GM18909 (cell line): ENCODE measurements at regions not wholly inside any gene's neighbourhood (a gene's known extent, or its start where the extent isn't known, plus 50 kb on each side); places are given as distances from the start of the nearest gene placed in this dataset.
A peak's percentile ranks its signal among the peaks of the same experiment; 100 is the strongest.
"Not testable (repeated sequence)": the region's sequence is repeated elsewhere in the genome, so short reads cannot be mapped to it uniquely, and the experiment has no call there.

Source experiments
- ATAC-seq: cut with Tn5 transposase; IDR thresholded peaks from one replicate; pipeline ENCODE4 v1.9.1; 2021; ENCODE audit warnings: mild to moderate bottlenecking; ENCODE audit not compliant: unreplicated experiment, poor library complexity

DNA sequence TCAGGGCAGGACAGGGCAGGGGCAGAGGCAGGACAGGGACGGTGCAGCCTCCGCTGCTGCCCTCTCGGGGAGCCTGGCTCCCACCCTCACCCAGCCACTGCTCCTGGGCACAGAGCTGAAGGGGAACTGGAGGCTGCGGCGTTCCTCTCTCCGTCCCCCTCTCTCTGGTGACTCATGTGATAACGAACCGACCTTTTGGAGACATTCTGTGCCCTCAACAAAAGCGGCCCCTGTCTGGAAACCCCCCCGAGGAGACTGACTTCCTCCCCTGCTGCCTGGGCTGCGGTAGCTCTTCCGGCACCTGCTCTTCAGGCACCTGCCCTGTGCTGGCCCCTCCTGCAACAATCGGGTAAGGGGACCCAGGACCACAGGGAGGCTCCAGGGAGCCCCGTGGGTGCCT lies 5419.6 kb upstream of the TPTE start:
- ATAC-seq, result peak; percentile 60

DNA sequence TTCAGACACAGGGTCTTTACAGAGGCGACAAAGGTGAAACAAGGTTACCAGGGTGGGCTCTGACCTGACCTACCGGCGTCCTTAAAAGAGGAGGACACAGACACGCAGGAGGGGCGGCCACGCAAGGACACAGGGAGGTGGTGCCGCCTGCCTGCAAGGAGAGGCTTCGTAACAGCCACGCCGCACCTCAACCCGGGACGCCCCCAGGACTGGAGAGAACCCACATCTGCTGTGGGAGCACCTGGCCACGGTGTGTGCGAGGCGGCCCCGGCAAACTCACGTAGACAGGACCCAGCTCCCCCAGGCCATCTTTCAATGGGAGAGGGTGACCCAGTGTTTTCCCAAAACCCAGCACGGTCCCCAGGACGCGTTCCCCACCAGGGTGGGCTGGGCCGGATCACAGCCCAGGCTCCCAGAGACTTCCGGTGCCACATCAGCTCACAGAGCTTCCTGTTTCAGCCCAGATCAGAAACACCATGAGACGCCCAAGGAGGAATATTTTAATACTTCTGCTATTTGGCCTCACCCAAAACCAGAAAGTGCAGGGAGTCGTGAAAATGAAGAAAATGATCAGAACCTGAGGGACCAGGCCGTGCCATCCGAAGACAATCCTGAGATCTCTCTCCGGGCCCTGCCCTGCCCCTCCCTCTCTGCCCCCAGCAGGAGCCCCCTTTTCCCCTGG lies 5417.4 kb upstream of the TPTE start:
- ATAC-seq, result not testable (repeated sequence)

DNA sequence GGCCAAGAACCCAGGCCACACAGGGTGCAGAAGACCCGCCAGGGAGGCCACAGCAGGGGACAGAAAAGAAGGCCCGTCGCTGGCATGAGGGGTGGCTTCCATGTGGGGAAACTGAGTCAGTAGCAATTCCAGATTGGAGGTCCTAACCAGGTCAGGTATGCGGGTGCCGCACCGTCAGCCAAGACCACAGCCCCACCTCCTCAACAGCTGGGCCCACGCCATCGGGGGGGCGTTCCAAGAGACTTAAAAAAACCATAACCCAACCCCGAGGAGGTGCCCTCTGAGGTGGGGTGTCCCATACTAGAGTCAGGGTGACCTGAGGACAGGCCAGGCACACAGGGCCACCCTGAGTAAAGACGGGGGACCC lies 5416.8 kb upstream of the TPTE start:
- ATAC-seq, result not testable (repeated sequence)

DNA sequence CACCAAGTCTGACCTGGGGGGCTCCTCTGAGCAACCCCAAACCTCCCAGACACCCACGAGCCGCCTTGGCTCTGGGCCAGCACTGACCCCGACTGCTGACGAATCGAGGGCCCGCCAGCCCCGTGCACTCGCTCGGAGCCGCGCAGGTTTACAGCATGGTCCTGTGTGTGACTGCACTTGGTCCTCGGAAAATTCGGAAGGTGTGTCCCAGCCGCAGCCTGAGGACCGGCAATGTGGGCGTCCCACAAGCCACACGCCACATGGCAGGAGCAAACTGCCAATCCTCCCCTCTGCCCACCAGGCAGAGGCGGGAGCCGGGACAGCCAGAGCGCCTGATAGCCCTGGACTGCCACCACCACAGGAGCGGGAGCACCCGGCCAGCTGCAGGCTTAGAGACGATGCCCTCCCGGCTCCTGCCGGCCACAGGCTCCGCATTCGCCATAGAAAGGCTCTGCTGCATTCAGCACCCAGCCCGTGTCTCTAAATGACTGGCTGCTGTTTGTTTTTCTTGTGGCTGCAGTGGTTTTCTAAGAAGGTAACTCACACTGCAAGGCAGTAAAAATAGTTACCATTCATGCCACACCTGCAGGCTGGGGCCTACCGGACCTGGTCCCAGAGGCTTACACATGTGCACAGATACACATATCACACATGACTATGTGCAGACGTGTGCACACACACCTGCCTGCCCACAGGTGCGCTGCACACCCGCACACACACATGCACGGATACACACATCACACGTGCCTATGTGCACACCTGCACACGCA lies 5415.3 kb upstream of the TPTE start:
- peak; percentile 43 for ATAC-seq

DNA sequence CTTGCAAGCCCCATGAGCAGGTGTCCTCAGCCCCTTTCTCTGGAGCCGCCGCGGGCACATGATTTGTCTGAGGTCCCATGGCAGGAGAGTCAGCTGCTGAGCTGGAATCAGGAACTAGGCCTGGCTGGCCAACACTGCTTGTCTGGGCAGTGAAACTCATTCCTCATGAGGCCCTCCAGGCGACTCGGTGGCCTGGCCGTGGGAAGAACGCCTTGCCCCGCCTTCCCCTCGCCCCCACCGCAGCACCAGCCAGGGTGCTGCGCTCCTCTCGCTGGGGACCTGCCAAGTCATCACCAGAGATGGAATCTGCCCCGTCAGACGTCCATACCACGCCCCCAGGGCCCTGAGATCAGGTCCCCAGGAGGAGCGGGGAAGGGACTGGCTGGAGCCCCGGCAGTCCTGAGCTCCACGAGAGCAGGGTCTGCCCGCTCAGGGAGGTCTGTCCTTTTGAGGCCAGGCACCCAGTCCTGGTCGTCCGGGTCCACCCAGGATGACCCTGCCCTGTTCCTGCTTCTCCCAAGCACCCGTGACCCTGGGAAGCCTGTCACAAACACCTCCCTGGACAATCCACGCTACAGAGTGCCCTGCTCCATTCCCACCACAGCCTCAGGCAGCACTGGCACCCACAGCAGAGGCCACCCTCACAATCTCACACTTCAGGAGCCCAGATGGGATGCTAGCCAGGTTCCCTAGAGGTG lies 5414.5 kb upstream of the TPTE start:
- ATAC-seq, result peak; percentile 31

DNA sequence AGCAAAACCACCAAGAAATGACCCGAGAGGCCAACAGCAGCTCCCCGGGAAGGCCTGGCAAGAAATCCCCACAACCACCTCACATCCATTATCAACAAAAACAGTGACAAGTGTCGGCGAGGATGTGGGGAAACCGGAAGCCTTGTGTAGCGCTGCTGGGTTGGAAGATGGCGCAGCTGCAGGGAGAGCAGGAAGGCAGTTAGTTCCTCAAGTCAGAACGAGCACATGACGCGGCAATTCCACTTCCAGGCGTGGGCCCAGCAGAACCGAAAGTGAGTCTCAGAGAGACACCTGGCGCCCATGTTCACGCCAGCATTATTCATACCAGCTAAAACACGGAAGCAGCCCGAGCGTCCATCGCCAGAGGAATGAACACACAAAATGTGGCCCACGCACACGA lies 5413.7 kb upstream of the TPTE start:
- not testable (repeated sequence) for ATAC-seq

DNA sequence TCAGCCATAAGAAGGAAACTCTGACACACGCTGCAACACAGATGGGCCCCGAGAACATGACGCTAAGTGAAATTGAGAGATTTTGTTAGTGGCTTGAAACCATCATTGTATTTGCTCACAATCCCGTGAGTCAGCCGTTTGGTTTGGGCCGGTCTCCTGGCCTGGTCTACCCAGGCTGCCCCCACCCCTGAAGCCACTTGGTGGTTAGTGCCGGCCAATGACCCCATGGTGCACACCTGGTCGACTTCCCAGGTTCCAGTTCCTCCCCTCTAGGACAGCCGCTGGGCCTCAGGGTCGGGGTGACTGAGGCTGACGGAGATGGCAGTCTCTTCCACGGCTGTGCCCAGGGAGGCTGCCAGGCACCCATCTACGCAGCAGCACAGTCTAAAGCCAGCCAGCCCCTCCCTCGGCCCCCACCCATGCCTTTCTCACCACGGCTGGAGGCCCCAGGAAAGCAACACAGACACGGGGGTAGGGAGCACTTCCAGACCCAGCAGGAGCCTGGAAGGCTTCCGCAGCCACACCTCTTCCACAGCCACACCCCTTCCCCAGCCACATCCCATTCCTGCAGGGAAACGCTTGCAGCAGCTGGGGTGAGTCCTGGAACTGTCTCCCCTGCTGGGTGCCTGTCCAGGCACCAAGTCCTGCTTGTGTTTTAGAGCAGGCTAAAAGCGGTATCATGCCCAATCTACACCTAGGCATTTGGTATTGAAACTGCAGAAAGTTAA lies 5413.2 kb upstream of the TPTE start:
- not testable (repeated sequence) for ATAC-seq

DNA sequence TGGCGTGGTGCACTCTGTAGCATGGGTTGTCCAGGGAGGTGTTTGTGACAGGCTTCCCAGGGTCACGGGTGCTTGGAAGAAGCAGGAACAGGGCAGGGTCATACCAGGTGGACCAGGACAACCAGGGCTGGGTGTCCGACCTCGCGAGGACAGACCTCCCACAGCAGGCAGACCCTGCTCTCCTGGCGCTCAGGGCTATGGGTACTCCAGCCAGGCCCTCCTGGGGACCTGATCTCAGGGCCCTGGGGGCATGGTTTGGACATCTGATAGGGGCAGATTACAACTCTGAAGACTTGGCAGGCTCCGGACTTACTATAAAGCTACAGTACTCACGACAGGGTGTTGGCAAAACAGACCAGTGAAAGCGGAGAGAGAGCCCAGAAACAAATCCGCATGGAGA lies 5410.2 kb upstream of the TPTE start:
- not testable (repeated sequence) for ATAC-seq

DNA sequence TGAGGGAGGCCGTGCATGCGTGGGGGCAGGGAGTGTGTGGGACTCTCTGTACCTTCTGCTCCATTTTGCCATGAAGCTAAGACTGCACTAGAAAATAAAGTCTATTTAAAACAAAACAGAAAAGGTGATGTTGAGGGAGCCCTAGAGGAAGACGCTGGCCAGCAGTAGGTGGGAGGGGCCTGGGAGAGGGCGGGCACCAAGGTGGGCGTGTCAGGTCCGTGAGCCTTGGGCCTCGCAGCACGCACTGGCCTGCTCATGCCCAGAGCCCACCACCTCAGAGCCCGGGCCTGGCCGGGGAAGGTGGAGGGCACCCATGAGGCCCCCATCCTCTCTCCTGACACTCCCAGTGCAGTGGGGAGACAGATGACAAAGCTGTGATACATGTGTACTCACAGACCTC lies 5408.3 kb upstream of the TPTE start:
- not testable (repeated sequence) for ATAC-seq

DNA sequence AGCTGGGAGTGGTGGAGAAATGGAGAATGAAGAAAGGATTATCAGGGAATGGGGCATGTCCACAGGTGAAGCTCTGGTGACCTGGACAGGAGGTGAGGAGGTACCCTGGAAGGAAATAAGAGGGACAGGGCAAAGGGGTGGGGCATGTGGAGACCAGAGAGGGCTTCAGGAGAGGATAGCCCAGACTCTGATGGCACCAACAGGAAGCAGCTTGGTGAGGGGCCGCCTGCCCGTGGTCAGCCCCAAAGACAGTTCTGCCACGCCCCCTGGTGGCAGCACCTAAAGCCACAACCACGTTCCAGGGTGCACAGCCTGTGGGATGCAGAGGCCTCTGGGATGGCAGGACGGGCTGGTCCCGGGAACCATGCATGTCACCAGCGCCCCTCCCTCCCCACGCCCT lies 5406.9 kb upstream of the TPTE start:
- ATAC-seq, result not testable (repeated sequence)

DNA sequence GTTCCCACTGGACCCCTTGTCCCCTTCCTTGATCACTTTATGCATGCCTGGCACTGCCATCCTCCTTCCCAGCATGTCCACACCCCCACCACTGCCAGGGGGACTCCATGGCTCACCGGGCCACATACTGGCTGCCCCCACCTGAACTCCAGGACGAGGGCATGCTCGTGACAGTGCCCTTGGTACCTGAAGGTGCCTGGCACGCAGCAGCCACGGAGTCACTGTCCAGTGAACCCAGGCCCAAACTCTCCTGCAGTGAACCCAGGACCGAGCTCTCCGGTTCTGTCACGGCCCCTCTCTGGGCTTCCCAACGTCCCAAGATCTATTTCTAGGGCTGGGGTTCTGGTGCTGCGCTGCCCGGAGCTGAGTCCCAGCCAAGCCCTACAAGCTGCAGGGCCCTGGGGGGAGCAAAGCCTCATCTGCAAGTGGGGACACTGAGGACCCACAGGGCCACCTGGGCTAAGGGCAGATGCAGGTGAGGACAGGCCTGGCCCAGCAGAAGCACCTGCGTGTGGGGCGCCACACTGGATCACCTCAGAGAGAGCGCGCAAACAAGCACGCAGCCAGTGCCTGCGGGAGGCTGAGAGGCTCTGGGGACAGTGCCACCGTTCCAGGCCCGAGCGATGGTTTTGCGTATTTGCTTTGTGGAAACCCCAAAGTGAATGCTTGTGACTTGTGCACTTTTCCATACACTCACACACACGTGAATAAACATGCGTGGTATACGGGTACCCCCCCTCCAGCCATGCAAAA lies 5406.3 kb upstream of the TPTE start:
- ATAC-seq, result not testable (repeated sequence)

DNA sequence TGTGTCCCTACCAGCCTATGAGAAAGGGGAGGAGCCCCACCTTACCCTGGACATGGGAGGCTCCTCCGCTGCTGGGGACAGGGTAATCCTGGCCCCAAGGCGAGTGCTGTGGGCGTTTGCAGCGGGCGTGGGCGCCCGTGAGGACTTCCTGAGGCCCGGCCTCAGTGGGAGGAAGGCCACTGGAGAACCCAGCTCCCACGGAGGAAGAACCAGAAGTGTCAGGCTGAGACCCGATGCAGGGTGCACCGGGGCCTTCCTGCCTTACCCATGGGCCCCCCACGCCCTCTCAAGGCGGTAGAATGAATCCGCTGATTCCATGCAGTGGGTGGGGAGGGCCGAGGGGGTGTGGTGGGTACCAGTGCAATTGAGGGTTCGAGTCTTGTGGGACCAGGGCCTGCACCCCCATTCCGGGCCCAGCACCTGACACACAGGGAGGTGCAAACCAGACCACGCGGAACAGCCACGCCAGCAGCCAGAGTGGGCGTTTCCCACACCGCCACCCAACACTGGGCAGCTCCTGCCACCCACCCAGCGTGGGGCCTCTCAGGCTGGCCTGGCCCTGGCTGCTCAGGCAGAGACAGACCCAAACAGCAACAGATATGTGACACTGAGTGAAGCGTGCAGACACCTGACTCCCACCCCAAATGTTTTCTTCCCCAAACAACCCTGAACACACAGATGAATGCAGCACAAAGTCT lies 5405.6 kb upstream of the TPTE start:
- not testable (repeated sequence) for ATAC-seq

DNA sequence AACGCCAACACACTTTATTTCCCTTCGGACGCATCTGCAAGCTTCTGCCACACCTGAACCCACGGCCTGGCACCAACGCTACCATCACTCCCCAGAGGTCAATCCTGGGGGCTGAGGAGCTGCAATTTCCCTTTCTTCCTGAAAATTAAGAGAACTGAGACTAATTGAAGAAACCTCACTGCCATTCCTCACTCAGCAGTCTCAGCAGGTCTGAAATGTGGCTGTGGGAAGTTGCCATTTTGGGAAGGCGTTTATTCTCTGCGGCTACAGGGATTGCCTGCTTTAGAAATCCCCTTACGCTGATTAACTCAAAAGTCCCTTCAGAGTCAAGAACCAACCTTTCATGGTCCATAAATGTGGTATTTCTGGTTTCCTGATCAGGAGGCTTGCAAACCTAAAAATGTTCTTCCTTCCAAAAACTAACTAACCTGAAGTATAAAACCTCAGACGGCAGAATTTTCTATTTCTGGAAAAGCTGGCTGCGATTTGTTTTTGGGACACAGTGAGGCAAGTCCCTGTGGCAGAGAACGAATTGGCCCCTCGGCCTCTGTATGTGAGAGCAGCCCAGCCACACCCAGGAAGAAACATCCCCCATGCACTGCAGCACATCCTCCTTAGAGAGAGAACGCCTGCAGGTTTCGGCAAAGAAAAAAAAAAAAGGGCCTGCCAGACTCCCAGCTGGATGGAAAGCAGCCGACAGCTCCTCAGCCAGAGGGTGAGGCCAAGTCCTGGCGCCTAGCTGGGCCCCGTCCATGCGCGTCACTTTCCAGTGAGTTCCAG lies 5404.8 kb upstream of the TPTE start:
- ATAC-seq, result not testable (repeated sequence)

DNA sequence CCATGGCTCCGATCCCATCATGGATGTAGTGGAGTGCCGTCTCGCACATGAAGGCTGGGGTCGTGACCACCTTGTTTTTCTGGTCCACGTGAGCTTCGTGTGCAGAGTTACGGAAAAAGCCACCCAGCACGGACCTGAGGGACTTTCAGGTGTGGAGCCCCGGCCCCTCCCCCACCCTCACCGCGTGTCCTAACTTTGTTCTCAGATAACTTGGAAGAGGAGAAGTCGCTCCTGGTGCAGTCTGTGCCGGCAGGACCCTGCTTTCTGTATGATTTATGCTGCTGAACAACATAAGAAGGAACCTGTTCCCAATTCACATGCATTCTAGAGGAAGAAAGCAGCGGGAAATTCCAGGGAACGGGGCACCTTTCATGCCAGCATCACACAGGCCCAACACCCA lies 5404.2 kb upstream of the TPTE start:
- not testable (repeated sequence) for ATAC-seq

DNA sequence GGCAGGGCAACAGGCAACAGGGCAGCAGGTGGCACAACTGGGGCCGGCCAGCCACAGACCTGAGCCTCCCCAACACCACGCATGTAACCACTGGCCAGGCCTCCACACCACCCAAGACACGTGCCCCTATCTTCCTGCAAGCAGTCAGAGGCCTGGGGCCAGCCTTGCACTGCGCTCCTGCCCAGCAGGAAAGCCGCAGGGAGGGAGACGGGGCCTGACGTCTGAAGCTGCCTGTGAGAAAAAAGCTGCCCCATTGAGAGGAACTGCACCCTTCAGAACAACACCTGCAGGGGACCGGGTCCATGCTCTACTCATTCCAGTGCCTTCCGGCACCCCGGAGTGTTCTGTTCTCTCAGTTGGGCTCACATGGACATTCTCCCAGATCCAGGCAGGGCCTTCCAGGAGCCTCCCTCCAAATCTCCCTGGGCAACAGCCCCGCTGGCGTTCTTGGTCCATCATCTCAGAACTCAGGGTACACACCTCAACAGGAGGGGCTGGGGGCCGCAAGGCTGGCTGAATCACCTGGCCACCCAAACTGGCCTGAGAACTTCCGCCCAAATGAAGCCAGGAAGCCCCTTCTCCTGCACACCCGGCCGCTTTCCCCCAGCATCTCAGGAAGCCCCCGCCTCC lies 5403.6 kb upstream of the TPTE start:
- not testable (repeated sequence) for ATAC-seq

DNA sequence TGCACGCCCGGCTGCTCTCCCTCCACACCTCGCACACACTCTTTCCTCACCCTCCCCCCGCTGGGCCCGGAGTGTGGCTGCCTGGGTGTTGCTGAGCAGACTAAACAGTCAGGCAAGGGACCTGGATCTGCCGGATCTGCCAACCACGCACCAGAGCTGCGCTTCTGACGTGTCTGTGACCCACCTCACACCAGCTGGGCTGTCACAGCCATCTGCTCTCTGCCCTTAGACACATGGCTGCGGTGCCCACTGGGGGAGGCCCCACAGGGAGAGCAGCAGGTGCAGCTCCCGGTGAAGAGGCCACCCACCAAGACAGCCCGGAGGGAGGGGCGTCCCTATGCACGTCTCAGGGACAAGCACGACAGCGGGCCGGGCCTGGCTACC lies 5403.1 kb upstream of the TPTE start:
- ATAC-seq, result not testable (repeated sequence)

DNA sequence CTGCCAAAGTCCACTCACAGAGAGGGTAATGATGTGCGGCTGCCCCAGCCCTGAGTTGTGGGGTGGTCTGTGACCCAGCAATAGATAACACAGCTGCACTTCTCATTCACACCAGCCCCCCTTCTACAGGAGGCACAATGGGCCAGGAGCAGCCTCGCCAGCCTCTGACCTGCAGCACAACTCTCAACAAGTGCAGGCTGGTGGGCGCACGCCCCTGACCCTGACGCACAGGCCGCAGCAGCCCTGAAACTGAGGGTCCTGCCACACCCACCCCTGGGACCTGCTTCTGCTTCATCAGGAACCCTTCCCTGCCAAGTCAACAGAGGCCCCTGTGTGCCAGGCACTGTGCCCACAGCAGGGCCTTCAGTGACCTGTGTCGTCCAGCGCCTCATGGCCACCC lies 5402.2 kb upstream of the TPTE start:
- not testable (repeated sequence) for ATAC-seq

DNA sequence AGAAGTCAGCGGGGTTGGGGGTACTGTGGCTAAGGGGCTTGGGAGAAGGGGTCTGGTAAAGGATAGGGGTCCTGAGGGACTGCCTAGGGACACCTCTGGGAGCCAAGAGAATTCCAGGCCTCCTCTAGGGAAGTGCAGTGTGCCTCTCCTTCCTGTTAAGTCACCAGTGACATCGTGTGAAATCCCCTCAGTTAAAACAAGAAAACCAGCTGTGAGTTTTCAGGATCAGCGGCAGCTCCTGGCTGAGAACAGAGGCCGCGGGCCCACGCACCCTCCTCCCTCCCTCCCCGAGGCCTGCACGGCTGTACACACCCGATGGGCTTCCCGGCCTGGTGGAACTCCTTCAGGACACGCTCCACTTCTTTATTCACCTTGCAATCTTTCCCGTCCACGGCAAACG lies 5400.0 kb upstream of the TPTE start:
- not testable (repeated sequence) for ATAC-seq
